Testis (tissue), 2 donors: ENCODE measurements at regions not wholly inside any gene's neighbourhood (a gene's known extent, or its start where the extent isn't known, plus 50 kb on each side); places are given as distances from the start of the nearest gene placed in this dataset.

Source experiments
- POLR2A ChIP-seq: fragments of 450-650 bp; IDR thresholded peaks from one replicate; pipeline ENCODE4 v1.6.1; 2017; ENCODE audit warnings: antibody characterized with exemption, mild to moderate bottlenecking, moderate library complexity
- TF ChIP-seq, protein P1 (sequence below), 3 experiments: fragments of 450-650 bp in 2 of 3; fragments of 200-600 bp in 1 of 3; sonication (generic) in 1 of 3; IDR thresholded peaks; one replicate each; pipeline ENCODE4 v1.5.1; 2016 to 2019; ENCODE audit warnings: antibody characterized with exemption in 3 of 3, mild to moderate bottlenecking in 2 of 3, moderate library complexity in 1 of 3

DNA sequence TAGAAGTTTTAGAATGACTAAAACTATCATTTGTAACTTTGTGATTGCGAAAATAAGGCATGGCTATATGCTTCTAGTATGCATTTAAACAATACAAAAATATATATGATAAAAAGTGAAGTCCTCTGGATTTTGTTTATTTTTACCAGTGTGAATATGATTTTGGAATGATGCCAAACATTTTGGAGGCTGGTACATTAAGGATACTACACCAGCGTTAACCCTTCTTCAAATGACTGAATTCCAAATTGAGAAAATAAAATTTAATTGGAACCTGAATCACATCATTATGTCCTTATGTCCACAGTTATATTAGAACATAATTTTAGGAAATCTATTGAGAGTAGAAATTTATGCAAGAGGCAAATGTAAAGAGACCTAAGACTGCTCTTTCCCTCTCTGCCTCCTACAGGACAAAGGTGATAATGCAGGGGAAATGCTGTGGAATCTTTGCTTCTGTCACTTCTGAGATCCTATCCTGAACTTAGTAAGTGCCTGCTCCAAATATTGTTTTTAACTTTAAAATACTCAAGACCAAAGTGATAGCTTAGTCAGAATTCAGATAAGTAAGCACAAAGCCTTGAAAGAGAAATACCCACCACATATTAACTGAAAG lies 121.1 kb upstream of the NANOGP8 start:
- TF ChIP-seq, protein P1, sequence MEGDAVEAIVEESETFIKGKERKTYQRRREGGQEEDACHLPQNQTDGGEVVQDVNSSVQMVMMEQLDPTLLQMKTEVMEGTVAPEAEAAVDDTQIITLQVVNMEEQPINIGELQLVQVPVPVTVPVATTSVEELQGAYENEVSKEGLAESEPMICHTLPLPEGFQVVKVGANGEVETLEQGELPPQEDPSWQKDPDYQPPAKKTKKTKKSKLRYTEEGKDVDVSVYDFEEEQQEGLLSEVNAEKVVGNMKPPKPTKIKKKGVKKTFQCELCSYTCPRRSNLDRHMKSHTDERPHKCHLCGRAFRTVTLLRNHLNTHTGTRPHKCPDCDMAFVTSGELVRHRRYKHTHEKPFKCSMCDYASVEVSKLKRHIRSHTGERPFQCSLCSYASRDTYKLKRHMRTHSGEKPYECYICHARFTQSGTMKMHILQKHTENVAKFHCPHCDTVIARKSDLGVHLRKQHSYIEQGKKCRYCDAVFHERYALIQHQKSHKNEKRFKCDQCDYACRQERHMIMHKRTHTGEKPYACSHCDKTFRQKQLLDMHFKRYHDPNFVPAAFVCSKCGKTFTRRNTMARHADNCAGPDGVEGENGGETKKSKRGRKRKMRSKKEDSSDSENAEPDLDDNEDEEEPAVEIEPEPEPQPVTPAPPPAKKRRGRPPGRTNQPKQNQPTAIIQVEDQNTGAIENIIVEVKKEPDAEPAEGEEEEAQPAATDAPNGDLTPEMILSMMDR (IDR thresholded peaks at IDR 0.05) = peak in 1 of 3 experiments; percentile 40
- no peak for TF ChIP-seq POLR2A
